A549 (cell line): ENCODE measurements at regions not wholly inside any gene's neighbourhood (a gene's known extent, or its start where the extent isn't known, plus 50 kb on each side); places are given as distances from the start of the nearest gene placed in this dataset.

Experiments used
- ATAC-seq, 2 experiments: fragments of 200-7000 bp in 1 of 2; fragments of >200 bp in 1 of 2; cut with Nextera tagmentation in 1 of 2; cut with Tn5 transposase in 1 of 2; 3 replicates each; pipeline versions ENCODE4 v1.8.0 to v1.9.1; 2018 to 2020; ENCODE audit warnings: mild to moderate bottlenecking in 1 of 2, moderate library complexity in 1 of 2
- CTCF ChIA-PET: fragments of 300-600 bp; sonication (Branson Sonifier 250); formaldehyde crosslinking; extraction: SDS; loops from one replicate; lab custom pipeline; 2021; ENCODE audit warnings: antibody characterized with exemption, inconsistent platforms; lab: Yijun Ruan, JAX
- POLR2A ChIA-PET: fragments of 350-600 bp; formaldehyde crosslinking; extraction: SDS; loops from one replicate; lab custom pipeline; 2021; ENCODE audit warnings: antibody characterized with exemption, inconsistent platforms; lab: Yijun Ruan, JAX
- DNase-seq, 2 experiments: peaks; one replicate each; pipeline versions ENCODE4 v3.0.0 to v3.0.0-alpha.2; 2011 to 2016; ENCODE audit warnings: low read depth in 1 of 2, low spot score in 1 of 2
- FAIRE-seq: peaks from 2 replicates; lab custom pipeline; 2011; peaks lifted over from hg19 to GRCh38; lab: Jason Lieb, UNC
- H3K27ac ChIP-seq, 2 experiments: fragments of >200 bp; sonication (Bioruptor Twin); formaldehyde crosslinking; 3 replicates each; pipeline ENCODE4 v1.5.1; 2016 to 2017
- H3K4me1 ChIP-seq: fragments of >200 bp; sonication (Bioruptor Twin); formaldehyde crosslinking; 3 replicates; pipeline ENCODE4 v1.6.1; 2016
- H3K4me2 ChIP-seq: fragments of >200 bp; sonication (Bioruptor Twin); formaldehyde crosslinking; 3 replicates; pipeline ENCODE4 v1.6.1; 2016
- H3K4me3 ChIP-seq: fragments of >200 bp; sonication (Bioruptor Twin); formaldehyde crosslinking; 3 replicates; pipeline ENCODE4 v1.5.1; 2016
- H3K9me3 ChIP-seq: fragments of >200 bp; sonication (Bioruptor Twin); formaldehyde crosslinking; 3 replicates; pipeline ENCODE4 v1.6.1; 2016
- BHLHE40 ChIP-seq: IDR thresholded peaks from 2 replicates; pipeline ENCODE4 v1.6.1; 2012; ENCODE audit warnings: low read depth, low read length, inconsistent platforms
- CBX2 ChIP-seq: fragments of 200-600 bp; sonication (generic); IDR thresholded peaks from 2 replicates; pipeline ENCODE4 v1.6.1; 2016; ENCODE audit warnings: low read depth, mild to moderate bottlenecking, borderline replicate concordance
- CEBPB ChIP-seq, 2 experiments: fragments of >200 bp in 1 of 2; sonication (Bioruptor Twin) in 1 of 2; formaldehyde crosslinking in 1 of 2; IDR thresholded peaks; 2 replicates each; pipeline ENCODE4 v1.6.1; 2012 to 2016
- CHD4 ChIP-seq: fragments of 200-600 bp; sonication (generic); IDR thresholded peaks from 2 replicates; pipeline ENCODE4 v1.6.1; 2016; ENCODE audit warnings: antibody characterized with exemption, mild to moderate bottlenecking, borderline replicate concordance
- E2F6 ChIP-seq: IDR thresholded peaks from 2 replicates; pipeline ENCODE4 v1.6.1; 2012; ENCODE audit warnings: low read depth, borderline replicate concordance
- EP300 ChIP-seq, 2 experiments: fragments of >200 bp; sonication (Bioruptor Twin); formaldehyde crosslinking; IDR thresholded peaks; 2 replicates in 1 of 2; 3 replicates in 1 of 2; pipeline ENCODE4 v1.6.1; 2016 to 2017
- ESRRA ChIP-seq: fragments of 150-350 bp; IDR thresholded peaks from 2 replicates; pipeline ENCODE4 v1.6.1; 2014; ENCODE audit warnings: mild to moderate bottlenecking, low read length, borderline replicate concordance
- FOSB ChIP-seq: fragments of 250-450 bp; sonication (Bioruptor Pico); IDR thresholded peaks from 2 replicates; pipeline ENCODE4 v1.5.0; 2020; ENCODE audit warnings: mild to moderate bottlenecking, moderate library complexity
- FOXS1 ChIP-seq: fragments of 250-450 bp; sonication (Bioruptor Pico); IDR thresholded peaks from 2 replicates; pipeline ENCODE4 v1.5.0; 2020; ENCODE audit warnings: mild to moderate bottlenecking, moderate library complexity
- HDAC2 ChIP-seq: fragments of 200-600 bp; sonication (generic); IDR thresholded peaks from 2 replicates; pipeline ENCODE4 v1.6.1; 2016
- HES2 ChIP-seq: fragments of >200 bp; sonication (Bioruptor Twin); formaldehyde crosslinking; IDR thresholded peaks from 2 replicates; pipeline ENCODE4 v1.6.1; 2016
- HEYL ChIP-seq: fragments of 250-450 bp; sonication (Bioruptor Pico); IDR thresholded peaks from 2 replicates; pipeline ENCODE4 v1.8.0; 2021; ENCODE audit warnings: mild to moderate bottlenecking, moderate library complexity
- HMGXB4 ChIP-seq: fragments of 250-450 bp; sonication (Bioruptor Pico); IDR thresholded peaks from 2 replicates; pipeline ENCODE4 v1.5.0; 2021; ENCODE audit warnings: mild to moderate bottlenecking, moderate library complexity, borderline replicate concordance
- HOXA7 ChIP-seq: fragments of 250-450 bp; sonication (Bioruptor Pico); IDR thresholded peaks from 2 replicates; pipeline ENCODE4 v1.5.0; 2020; ENCODE audit warnings: mild to moderate bottlenecking, moderate library complexity
- HOXB13 ChIP-seq: fragments of 250-450 bp; sonication (Bioruptor Pico); IDR thresholded peaks from 2 replicates; pipeline ENCODE4 v1.5.0; 2020; ENCODE audit warnings: low read depth, mild to moderate bottlenecking, moderate library complexity
- JUN ChIP-seq, 2 experiments: fragments of >200 bp; sonication (Bioruptor Twin); formaldehyde crosslinking; IDR thresholded peaks; 2 replicates in 1 of 2; 3 replicates in 1 of 2; pipeline ENCODE4 v1.6.1; 2016 to 2017
- MAFK ChIP-seq: fragments of 450-650 bp; IDR thresholded peaks from 2 replicates; pipeline ENCODE4 v1.6.1; 2014; ENCODE audit not compliant: partially characterized antibody
- MYC ChIP-seq: IDR thresholded peaks from 2 replicates; pipeline ENCODE4 v1.6.1; 2012; ENCODE audit warnings: mild to moderate bottlenecking, inconsistent platforms, low read length, improper control_type of control experiment, borderline replicate concordance
- PHF8 ChIP-seq: fragments of 200-600 bp; sonication (generic); IDR thresholded peaks from 2 replicates; pipeline ENCODE4 v1.6.1; 2016; ENCODE audit warnings: low read depth, mild to moderate bottlenecking, antibody characterized with exemption, moderate library complexity, borderline replicate concordance
- RAD21 ChIP-seq, 2 experiments: fragments of >200 bp in 1 of 2; sonication (Bioruptor Twin) in 1 of 2; formaldehyde crosslinking in 1 of 2; IDR thresholded peaks in 1 of 2; conservative IDR thresholded peaks in 1 of 2; 2 replicates in 1 of 2; 3 replicates in 1 of 2; pipeline ENCODE4 v1.6.1; 2012 to 2018; ENCODE audit warnings: inconsistent platforms in 1 of 2
- RARB ChIP-seq: fragments of 250-450 bp; sonication (Bioruptor Pico); IDR thresholded peaks from 2 replicates; pipeline ENCODE4 v1.8.0; 2021; ENCODE audit warnings: mild to moderate bottlenecking, moderate library complexity
- RCOR1 ChIP-seq: fragments of 150-350 bp; IDR thresholded peaks from 2 replicates; pipeline ENCODE4 v1.6.1; 2014; ENCODE audit warnings: antibody characterized with exemption, low read length, low read depth
- RNF2 ChIP-seq: fragments of 200-600 bp; sonication (generic); IDR thresholded peaks from 2 replicates; pipeline ENCODE4 v1.6.1; 2016; ENCODE audit warnings: low read depth, mild to moderate bottlenecking, antibody characterized with exemption, moderate library complexity, borderline replicate concordance
- SMC3 ChIP-seq: fragments of >200 bp; sonication (Bioruptor Twin); formaldehyde crosslinking; IDR thresholded peaks from 3 replicates; pipeline ENCODE4 v1.6.1; 2018; ENCODE audit warnings: inconsistent platforms
- TFCP2L1 ChIP-seq: fragments of 250-450 bp; sonication (Bioruptor Pico); IDR thresholded peaks from 2 replicates; pipeline ENCODE4 v1.5.0; 2021; ENCODE audit warnings: mild to moderate bottlenecking
- ZC3H11A ChIP-seq: fragments of 450-650 bp; IDR thresholded peaks from 2 replicates; pipeline ENCODE4 v1.6.1; 2014; ENCODE audit warnings: antibody characterized with exemption, mild to moderate bottlenecking
- ZFP36 ChIP-seq: fragments of 450-650 bp; IDR thresholded peaks from 2 replicates; pipeline ENCODE4 v1.6.1; 2014; ENCODE audit warnings: borderline replicate concordance; ENCODE audit not compliant: partially characterized antibody
- WGBS: methylation state at CpG from one replicate; pipeline ENCODE4 v1.1.6; 2017; ENCODE audit errors: missing lambda C conversion rate; 5-methylcytosine and 5-hydroxymethylcytosine counted together
- TF ChIP-seq, protein P1 (sequence below): fragments of 450-650 bp; IDR thresholded peaks from 2 replicates; pipeline ENCODE4 v1.6.1; 2014; ENCODE audit warnings: antibody characterized with exemption
- TF ChIP-seq, protein P2 (sequence below): IDR thresholded peaks from 2 replicates; pipeline ENCODE4 v1.6.1; 2012

DNA sequence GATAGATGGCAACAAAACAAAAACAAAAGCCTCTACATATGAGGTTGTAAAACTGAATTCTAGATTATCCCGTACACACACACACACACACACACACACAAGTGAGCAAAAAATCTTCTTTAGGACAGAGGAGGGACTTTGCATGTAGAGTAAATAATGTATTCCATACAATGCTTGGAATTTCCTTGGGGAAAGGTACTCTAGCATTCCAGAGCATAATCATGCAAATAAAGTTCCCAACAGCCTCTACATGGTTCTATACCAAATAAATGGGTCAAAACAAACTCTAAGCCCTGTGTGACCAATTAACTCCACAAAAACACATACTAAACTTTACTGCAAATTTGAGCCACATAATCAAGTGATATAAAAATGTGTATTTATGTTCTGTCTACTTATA, 191.4 kb downstream of the RBM43 start:
- H3K9me3 ChIP-seq = peaks cover 7% of the 10 kb centered on the region; the same call in 1 of the 3 replicates
- H3K4me1 ChIP-seq = no peaks in the 10 kb centered on the region
- DNase-seq (no peak), FAIRE-seq (no peak), ATAC-seq (no peak)
- H3K4me2 ChIP-seq = no peak overlapping the region
- ChIA-PET CTCF (no interaction called here), POLR2A (no interaction called here)
- 5% methylated on average over 1 of the region's 1 CpG for WGBS
- H3K27ac ChIP-seq = no peak overlapping the region
- H3K4me3 ChIP-seq = no peak overlapping the region
- TF ChIP-seq HDAC2 (no peak), PHF8 (no peak), FOXS1 (CRISPR knock-in tag) (no peak), BHLHE40 (no peak), RARB (CRISPR knock-in tag) (no peak), JUN (IDR thresholded peaks at IDR 0.05) (no peak), FOSB (CRISPR knock-in tag) (no peak), HEYL (no peak), HOXA7 (CRISPR knock-in tag) (no peak), CBX2 (no peak), CHD4 (no peak), TFCP2L1 (CRISPR knock-in tag) (no peak), HES2 (no peak)
- TF ChIP-seq, protein P1, sequence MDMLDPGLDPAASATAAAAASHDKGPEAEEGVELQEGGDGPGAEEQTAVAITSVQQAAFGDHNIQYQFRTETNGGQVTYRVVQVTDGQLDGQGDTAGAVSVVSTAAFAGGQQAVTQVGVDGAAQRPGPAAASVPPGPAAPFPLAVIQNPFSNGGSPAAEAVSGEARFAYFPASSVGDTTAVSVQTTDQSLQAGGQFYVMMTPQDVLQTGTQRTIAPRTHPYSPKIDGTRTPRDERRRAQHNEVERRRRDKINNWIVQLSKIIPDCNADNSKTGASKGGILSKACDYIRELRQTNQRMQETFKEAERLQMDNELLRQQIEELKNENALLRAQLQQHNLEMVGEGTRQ = no peak

- TF ChIP-seq RAD21 (conservative IDR thresholded peaks at IDR 0.05 in 1 of 2, IDR thresholded peaks at IDR 0.05 in 1 of 2) = no peak
- no peak for TF ChIP-seq RCOR1
- TF ChIP-seq, protein P1 = no peak
- no peak for TF ChIP-seq ZFP36
- TF ChIP-seq HOXB13 (CRISPR knock-in tag) = no peak
- no peak for TF ChIP-seq E2F6
- TF ChIP-seq ESRRA = no peak
- TF ChIP-seq MAFK = no peak
- no peak for TF ChIP-seq MYC
- no peak for TF ChIP-seq HES2
- TF ChIP-seq, protein P2, sequence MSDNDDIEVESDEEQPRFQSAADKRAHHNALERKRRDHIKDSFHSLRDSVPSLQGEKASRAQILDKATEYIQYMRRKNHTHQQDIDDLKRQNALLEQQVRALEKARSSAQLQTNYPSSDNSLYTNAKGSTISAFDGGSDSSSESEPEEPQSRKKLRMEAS = no peak
- TF ChIP-seq CEBPB (IDR thresholded peaks at IDR 0.05) = no peak
- TF ChIP-seq HMGXB4 = no peak
- no peak for TF ChIP-seq EP300 (IDR thresholded peaks at IDR 0.05)
- TF ChIP-seq PHF8 = no peak
- no peak for TF ChIP-seq SMC3
- TF ChIP-seq RNF2 = no peak
- no peak for TF ChIP-seq ZC3H11A
- no peak for TF ChIP-seq HEYL
- Histone ChIP-seq H3K4me1 (no peaks in the 10 kb centered on the region), H3K27ac (no peak overlapping the region), H3K4me3 (no peak overlapping the region), H3K4me2 (no peak overlapping the region), H3K9me3 (no peaks in the 10 kb centered on the region)
- ChIA-PET CTCF (interaction anchor here (1.3 kb wide), 1 partner anchor 16 kb away, joined by 3 read pairs; no protein-coding TSS in a partner anchor), POLR2A (no interaction called here)
- FAIRE-seq (no peak), DNase-seq (no peak), ATAC-seq (no peak)
- WGBS = 25% methylated on average over 8 of the region's 8 CpGs
Measured at GRCh38 chr2:151067658-151068369, 193.8 kb downstream of the RBM43 start.
